ENCODE measurements at regions not wholly inside any gene's neighbourhood (a gene's known extent, or its start where the extent isn't known, plus 50 kb on each side); places are given as distances from the start of the nearest gene placed in this dataset.

- Histone ChIP-seq H3K27ac (ENCODE audit: low read depth, low read length) (no peak overlapping the region), H3K36me3 (ENCODE audit: control insufficient read depth, low read length) (no peaks in the 10 kb centered on the region), H3K27me3 (ENCODE audit: control insufficient read depth, low read length) (no peaks in the 10 kb centered on the region), H3K4me1 (ENCODE audit: control insufficient read depth, low read length) (peaks cover 30% of the 10 kb centered on the region), H3K9me3 (ENCODE audit: control insufficient read depth, insufficient read depth, low read length) (no peaks in the 10 kb centered on the region), H3K9me2 (replicated peaks; ENCODE audit: control insufficient read depth, low read length) (no peaks in the 10 kb centered on the region), H3K79me2 (ENCODE audit: control insufficient read depth, low read length) (no peaks in the 10 kb centered on the region), H3K4me2 (ENCODE audit: low read length) (no peak overlapping the region), H3K4me3 (ENCODE audit: low read length) (no peak overlapping the region), H4K20me1 (ENCODE audit: control insufficient read depth, insufficient read depth, low read depth, low read length) (no peaks in the 10 kb centered on the region), H3F3A (ENCODE audit: control insufficient read depth, insufficient read depth) (peaks cover 3% of the 10 kb centered on the region)
- TF ChIP-seq CTCF (IDR thresholded peaks at IDR 0.05; ENCODE audit: low read depth, low read length, poor library complexity, severe bottlenecking) (no peak), EZH2phosphoT487 (IDR thresholded peaks at IDR 0.05; ENCODE audit: borderline replicate concordance, low read length) (no peak)
These were observed 278.9 kb downstream of the SEC14L1 start for GRCh38 chr17:77419547-77420094.

- peak overlapping the region; percentile 58 for H3K4me2 ChIP-seq (ENCODE audit: low read length)
- H3K9me2 ChIP-seq (replicated peaks; ENCODE audit: control insufficient read depth, low read length): no peaks in the 10 kb centered on the region
- H3K27ac ChIP-seq (ENCODE audit: low read depth, low read length): peak overlapping the region; percentile 33
- H4K20me1 ChIP-seq (ENCODE audit: control insufficient read depth, insufficient read depth, low read depth, low read length): no peaks in the 10 kb centered on the region
- no peak for TF ChIP-seq CTCF (IDR thresholded peaks at IDR 0.05; ENCODE audit: low read depth, low read length, poor library complexity, severe bottlenecking)
- TF ChIP-seq EZH2phosphoT487 (IDR thresholded peaks at IDR 0.05; ENCODE audit: borderline replicate concordance, low read length): no peak
- peaks cover 3% of the 10 kb centered on the region for H3F3A ChIP-seq (ENCODE audit: control insufficient read depth, insufficient read depth)
- no peaks in the 10 kb centered on the region for H3K36me3 ChIP-seq (ENCODE audit: control insufficient read depth, low read length)
- H3K9me3 ChIP-seq (ENCODE audit: control insufficient read depth, insufficient read depth, low read length): no peaks in the 10 kb centered on the region
- H3K27me3 ChIP-seq (ENCODE audit: control insufficient read depth, low read length): no peaks in the 10 kb centered on the region
- peak overlapping the region; percentile 48 for H3K4me3 ChIP-seq (ENCODE audit: low read length)
- peaks cover 36% of the 10 kb centered on the region for H3K4me1 ChIP-seq (ENCODE audit: control insufficient read depth, low read length)
- H3K79me2 ChIP-seq (ENCODE audit: control insufficient read depth, low read length): no peaks in the 10 kb centered on the region
These were observed 279.5 kb downstream of the SEC14L1 start for GRCh38 chr17:77420095-77420803.

GRCh38 chr17:77420804-77421629 lies 280.2 kb downstream of the SEC14L1 start:
- no peaks in the 10 kb centered on the region for H3K79me2 ChIP-seq (ENCODE audit: control insufficient read depth, low read length)
- H3F3A ChIP-seq (ENCODE audit: control insufficient read depth, insufficient read depth): peaks cover 3% of the 10 kb centered on the region
- H3K4me2 ChIP-seq (ENCODE audit: low read length): peak overlapping the region; percentile 58
- H3K27ac ChIP-seq (ENCODE audit: low read depth, low read length): peak overlapping the region; percentile 33
- H3K4me1 ChIP-seq (ENCODE audit: control insufficient read depth, low read length): peaks cover 44% of the 10 kb centered on the region
- H3K4me3 ChIP-seq (ENCODE audit: low read length): peak overlapping the region; percentile 48
- no peaks in the 10 kb centered on the region for H3K27me3 ChIP-seq (ENCODE audit: control insufficient read depth, low read length)
- H3K9me2 ChIP-seq (replicated peaks; ENCODE audit: control insufficient read depth, low read length): no peaks in the 10 kb centered on the region
- no peaks in the 10 kb centered on the region for H3K36me3 ChIP-seq (ENCODE audit: control insufficient read depth, low read length)
- TF ChIP-seq CTCF (IDR thresholded peaks at IDR 0.05; ENCODE audit: low read depth, low read length, poor library complexity, severe bottlenecking): no peak
- TF ChIP-seq EZH2phosphoT487 (IDR thresholded peaks at IDR 0.05; ENCODE audit: borderline replicate concordance, low read length): no peak
- H4K20me1 ChIP-seq (ENCODE audit: control insufficient read depth, insufficient read depth, low read depth, low read length): no peaks in the 10 kb centered on the region
- H3K9me3 ChIP-seq (ENCODE audit: control insufficient read depth, insufficient read depth, low read length): no peaks in the 10 kb centered on the region
